ENCODE measurements at regions not wholly inside any gene's neighbourhood (a gene's known extent, or its start where the extent isn't known, plus 50 kb on each side); places are given as distances from the start of the nearest gene placed in this dataset.

DNA sequence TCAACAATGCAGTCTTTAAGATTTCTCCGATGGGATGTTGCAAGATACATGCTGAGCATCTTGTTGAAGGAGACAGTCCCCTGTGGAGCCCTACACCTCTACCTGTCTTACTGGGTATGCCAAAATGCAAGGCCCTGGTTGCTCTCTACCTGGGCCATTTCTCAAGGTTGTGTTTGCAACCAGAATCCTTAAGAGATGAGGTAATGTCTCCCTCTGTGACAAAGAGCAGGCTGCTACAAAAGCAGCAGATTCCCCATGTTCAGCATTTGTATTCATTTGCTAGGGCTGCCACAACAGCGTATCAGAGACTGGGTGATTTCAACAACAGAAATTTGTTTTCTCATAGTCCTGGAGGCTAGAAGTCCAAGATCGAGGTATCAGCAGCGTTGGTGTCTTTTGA lies 138.4 kb upstream of the RPS23 start:
- DNase-seq = no peak

DNA sequence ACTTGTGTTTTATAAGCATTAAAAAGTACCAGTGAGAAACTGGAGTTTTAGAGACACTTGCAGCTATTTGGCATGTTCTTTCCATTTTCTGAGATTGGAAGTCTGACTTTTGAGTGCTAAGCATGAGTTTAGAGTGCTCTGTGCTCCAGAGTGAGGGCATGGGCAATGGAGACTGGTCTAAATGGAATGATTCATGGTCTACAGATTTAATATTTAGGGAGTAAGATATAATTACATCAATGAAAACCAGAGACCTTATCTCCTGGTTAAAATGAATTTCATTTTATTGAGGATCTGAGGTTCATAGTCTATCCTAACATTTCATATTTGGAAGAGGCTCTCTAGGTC lies 135.9 kb upstream of the RPS23 start:
- no peak for DNase-seq

- DNase-seq = no peak
Observed at GRCh38 chr5:82413302-82414040, 135.3 kb upstream of the RPS23 start.

GRCh38 chr5:82408033-82408432 lies 129.9 kb upstream of the RPS23 start:
- DNase-seq = no peak

DNA sequence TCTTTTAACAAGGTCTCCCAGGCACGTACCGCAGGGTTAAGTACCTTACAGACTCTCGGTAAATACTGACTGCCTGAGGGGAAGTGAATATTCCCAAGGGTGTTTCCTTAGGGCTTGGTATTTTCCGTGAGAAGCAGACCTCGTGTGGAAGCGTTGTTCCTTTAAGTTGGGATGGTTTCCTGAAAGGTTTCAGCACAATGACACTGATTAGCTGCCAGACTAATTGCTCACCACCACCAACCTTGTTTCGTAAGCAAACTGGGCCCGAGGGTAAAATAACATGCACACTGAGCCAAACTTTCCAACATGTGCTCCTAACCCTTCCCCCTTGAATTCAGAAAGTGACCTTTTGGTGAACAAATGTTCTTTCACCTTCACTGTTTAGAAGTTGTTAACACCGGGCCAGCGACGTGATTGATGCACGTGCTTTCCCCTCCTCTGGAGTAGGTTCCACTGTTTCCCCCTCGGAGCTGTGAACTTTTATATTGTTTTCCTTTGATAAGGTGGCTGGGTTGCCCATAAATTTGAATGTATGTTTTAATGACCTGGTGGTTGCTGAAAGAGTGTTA lies 128.1 kb upstream of the RPS23 start:
- DNase-seq = peak; percentile 87

DNA sequence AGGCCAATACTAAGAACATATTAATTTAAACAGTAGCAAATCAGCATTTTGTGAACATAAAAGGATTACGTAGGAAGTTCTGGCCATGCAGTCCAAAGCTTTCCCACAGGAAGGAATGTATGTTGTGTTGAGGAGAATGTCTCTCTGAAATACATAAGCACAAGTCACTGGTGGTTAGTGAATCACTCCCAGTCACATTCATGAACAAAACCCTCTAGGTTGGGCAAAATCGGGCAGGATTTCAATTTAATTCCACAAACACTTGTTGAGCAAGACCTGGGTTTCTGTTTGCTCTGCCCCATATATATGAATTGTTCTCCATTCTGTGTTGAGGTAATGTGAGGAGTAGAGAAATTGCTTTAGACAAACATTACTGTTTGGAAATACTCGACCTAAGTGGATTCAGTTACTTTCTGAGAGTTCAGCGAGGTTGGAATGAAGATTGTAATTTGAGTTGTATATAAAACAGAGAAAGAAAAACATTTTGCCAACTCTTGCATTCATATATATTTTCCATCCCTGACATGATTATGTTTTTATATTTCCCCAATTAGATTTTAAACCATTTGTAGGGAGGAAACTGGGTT lies 127.6 kb upstream of the RPS23 start:
- peak; percentile 21 for DNase-seq

- DNase-seq = no peak
Observed at GRCh38 chr5:82405161-82405560, 127.0 kb upstream of the RPS23 start.

DNA sequence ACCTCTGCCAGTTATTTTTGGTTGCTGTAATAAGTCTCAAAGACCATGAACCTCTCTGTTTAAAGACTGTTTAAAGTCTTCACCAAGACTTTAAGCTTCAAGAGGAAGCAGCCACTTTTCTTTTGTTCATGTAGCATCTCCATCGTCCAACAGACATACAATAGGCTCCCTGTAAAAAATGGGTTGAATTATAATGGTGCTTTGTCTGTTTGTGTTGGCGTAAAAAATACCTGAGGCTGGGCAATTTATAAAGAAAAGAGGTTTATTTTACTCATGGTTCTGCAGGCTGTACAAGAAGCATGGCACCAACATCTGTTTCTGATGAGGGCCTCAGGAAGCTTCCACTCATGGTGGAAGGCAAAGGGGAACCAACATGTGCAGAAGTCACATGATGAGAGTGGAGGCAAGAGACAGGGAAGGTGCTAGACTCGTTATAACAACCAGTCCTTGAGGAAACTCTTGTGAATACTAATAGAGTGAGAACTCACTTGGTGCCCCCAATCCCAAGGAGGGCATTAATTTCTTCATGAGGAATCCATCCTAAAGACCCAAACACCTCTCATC lies 126.3 kb upstream of the RPS23 start:
- DNase-seq = no peak

DNA sequence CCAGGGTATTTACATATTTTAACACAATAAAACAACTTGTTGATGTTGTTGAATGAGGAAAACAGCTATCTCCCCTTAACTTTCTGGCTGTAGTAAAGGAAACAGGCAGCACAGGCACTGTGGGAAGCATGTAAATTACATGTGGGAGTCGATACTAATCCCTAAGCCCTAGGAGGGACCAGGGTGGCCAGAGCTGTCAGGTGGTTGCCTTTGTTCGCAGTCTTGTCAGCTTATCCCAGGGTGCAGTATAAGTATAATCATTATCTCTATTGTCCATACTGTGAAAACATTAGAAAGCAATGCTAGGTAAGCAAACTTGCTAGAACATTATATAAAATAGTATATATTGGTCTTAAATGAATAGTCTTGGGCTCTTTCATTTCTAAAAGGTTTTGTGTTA lies 125.6 kb upstream of the RPS23 start:
- DNase-seq = no peak

GRCh38 chr5:82403026-82403425 lies 124.9 kb upstream of the RPS23 start:
- no peak for DNase-seq

GRCh38 chr5:82399111-82399510 lies 121.0 kb upstream of the RPS23 start:
- no peak for DNase-seq

GRCh38 chr5:82397741-82398320 lies 119.7 kb upstream of the RPS23 start:
- no peak for DNase-seq

DNA sequence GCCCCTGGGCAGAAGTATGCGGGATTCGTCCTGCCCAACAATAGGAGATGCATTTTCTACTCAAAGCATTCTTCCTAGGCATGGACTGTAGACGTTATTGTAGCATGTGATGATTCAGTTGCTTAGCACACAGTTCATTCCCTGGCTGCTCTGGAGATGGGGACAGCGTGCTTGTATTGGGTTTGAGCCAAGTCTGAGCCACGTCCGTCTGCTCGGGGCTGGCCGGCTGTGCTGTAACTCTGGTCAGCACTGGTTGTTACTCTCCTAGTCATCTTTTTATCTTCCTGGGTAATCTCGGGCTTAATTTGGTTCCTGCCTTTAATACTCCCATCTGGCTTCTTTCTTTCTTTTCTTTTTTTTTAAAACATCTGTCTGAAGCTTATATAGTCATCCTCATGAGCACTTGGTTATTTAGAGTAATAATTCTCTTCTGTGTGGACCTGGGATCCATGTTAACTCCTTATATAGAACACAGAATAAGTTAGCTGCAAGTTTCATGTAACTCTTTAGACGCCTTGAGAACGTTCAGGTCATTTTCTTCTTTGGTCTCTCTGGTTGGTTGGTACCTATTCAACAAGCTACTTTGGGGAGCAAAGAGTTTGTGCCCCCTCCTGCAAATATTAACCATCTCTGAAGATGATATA lies 118.8 kb upstream of the RPS23 start:
- peak; percentile 91 for DNase-seq

DNA sequence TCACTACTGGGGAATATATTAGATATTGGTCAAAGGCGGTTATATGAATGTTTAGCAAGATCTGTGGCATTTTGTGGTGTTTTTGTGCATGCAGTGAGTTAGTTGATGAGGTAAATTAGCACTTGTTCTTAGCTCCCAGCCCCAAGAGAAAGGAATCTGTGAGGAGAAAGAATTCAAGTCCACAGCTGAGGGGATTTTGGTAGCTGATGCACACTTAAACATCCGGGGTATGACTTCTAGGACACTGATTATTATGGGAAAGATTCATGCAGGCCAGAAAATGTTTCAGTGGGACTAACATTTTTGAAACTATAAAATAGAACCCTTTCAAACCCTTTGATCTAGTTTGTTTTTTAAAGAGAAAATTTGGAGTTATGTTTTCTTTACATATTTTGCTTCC lies 118.2 kb upstream of the RPS23 start:
- DNase-seq = no peak

- no peak for DNase-seq
Observed at GRCh38 chr5:82393951-82394350, 115.8 kb upstream of the RPS23 start.

DNA sequence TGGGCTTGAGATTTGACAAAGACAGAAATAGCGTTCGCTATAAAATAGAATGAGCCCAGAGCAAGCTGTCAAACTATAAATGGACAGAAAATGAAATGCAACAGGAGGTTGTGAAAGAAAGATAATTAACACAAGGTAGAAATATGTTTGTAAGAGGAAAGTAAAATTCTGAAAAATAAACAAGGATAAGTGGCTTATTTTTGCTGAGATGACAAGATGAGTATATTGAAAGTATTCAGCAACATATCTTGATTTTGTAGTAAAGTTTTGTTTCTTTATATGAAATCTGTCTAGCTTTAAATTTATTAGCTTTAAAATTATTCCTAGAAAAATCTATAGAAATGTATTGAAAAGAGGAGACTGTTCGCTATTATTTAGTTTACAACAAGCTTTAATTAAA lies 111.9 kb upstream of the RPS23 start:
- DNase-seq = no peak

DNA sequence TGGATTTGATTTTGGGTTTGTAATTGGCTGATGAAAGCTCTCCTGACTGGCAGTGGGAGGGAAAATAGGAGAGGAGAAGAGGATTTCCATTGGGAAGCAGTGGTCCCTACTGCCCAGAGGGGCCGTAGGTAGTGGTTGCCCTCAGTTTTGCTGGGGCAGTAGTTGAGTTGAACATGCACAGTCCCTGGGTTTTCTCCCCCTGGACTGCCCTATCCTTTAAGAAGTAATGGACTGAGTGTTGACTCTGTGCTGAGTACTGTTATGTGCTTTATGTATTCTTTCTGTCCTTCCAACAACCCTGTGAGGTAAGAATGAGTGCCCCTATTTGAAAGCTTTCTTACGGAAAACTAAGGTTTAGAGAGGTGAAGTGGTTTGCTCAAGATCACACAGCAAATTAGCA lies 111.2 kb upstream of the RPS23 start:
- DNase-seq = no peak

DNA sequence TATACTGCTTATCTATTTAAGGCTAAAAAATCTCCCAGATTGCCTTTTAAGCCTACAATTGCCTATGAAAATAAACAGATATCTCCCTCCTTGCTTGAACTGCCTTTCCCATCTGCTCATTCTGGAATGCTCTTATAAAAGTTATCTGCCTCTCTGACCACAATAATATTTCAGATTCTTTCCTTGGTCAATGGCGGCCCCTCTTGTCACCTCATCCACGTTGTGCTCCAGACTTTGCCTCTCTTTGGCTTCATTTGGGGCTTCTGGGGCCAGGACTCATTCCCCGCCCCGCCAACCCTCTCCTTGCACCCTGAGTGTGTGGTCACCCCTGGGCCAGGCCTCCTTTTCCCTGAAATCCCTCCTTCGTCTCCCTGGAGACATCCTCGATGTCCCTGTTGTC lies 110.0 kb upstream of the RPS23 start:
- DNase-seq = no peak

- DNase-seq = no peak
Observed at GRCh38 chr5:82387819-82388166, 109.6 kb upstream of the RPS23 start.

DNA sequence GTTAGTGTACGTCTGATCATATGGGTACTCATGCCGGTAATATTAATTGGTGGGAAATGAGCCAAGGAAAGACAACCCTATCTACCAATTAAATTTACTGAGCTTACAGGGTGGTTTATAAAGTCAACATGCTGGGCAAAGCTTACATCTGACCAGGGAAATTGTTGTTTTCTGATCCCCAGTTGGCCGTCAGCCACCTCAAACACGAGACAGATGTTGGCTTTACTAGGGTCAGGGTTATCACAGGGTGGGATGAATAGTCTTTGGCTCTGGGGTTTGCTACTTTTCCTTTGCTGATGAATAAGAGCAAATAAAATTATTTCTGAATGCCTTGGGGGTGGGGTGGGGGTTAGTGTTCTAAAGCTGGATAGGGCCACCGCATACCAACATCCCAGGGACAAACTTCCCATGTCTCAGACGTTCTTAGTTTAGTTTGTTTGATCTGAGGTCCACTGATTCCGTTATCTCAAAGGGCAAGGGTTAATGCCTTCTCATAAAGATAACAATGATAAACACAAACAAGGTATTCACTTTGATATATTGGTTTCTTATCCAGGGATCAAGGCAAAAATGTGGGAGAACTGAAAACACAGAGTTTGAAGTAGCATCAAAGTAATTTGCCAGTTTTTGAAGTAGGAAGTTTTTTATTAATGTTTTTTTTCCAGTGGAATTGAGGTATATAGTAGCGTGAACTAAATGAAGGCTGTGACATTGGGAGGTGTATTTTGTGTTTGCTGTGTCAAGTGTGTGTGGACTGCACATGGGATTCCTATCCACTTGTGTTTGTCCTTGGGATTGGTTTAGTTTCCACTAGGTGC lies 109.1 kb upstream of the RPS23 start:
- peak; percentile 97 for DNase-seq

- DNase-seq = peak; percentile 91
Observed at GRCh38 chr5:82386576-82386975, 108.4 kb upstream of the RPS23 start.

GRCh38 chr5:82384034-82384750 lies 106.0 kb upstream of the RPS23 start:
- no peak for DNase-seq

All from NCI-H69 (cell line).